Activated CD8-positive, alpha-beta memory T cell treated with anti-CD3 and anti-CD28 coated beads, Interleukin-2, amount 50 U/mL, for 24 hours (primary cell): ENCODE measurements at regions not wholly inside any gene's neighbourhood (a gene's known extent, or its start where the extent isn't known, plus 50 kb on each side); places are given as distances from the start of the nearest gene placed in this dataset.
A peak's percentile ranks its signal among the peaks of the same experiment; 100 is the strongest.

Source experiments
- DNase-seq: peaks from one replicate; pipeline ENCODE4 v3.0.0-alpha.2; 2020; ENCODE audit errors: extremely low read depth

- no peak for DNase-seq
Observed at GRCh38 chr2:43128559-43128955, 97.8 kb downstream of the ZFP36L2 start.

GRCh38 chr2:43127941-43128558, 98.4 kb downstream of the ZFP36L2 start:
- DNase-seq = no peak

GRCh38 chr2:43127208-43127940, 99.0 kb downstream of the ZFP36L2 start:
- DNase-seq = peak; percentile 82

GRCh38 chr2:43126817-43127207, 99.6 kb downstream of the ZFP36L2 start:
- no peak for DNase-seq

- no peak for DNase-seq
Observed at GRCh38 chr2:43125090-43125998, 101.1 kb downstream of the ZFP36L2 start.

GRCh38 chr2:43124687-43125057, 101.7 kb downstream of the ZFP36L2 start:
- no peak for DNase-seq

- no peak for DNase-seq
Observed at GRCh38 chr2:43123981-43124686, 102.3 kb downstream of the ZFP36L2 start.

GRCh38 chr2:43123486-43123885, 102.9 kb downstream of the ZFP36L2 start:
- no peak for DNase-seq

- DNase-seq = no peak
Observed at GRCh38 chr2:43123028-43123427, 103.4 kb downstream of the ZFP36L2 start.

- DNase-seq = no peak
Observed at GRCh38 chr2:43121580-43122314, 104.7 kb downstream of the ZFP36L2 start.

- DNase-seq = no peak
Observed at GRCh38 chr2:43119303-43119702, 107.1 kb downstream of the ZFP36L2 start.

- no peak for DNase-seq
Observed at GRCh38 chr2:43117521-43118143, 108.8 kb downstream of the ZFP36L2 start.

GRCh38 chr2:43116988-43117387, 109.4 kb downstream of the ZFP36L2 start:
- no peak for DNase-seq

- DNase-seq = no peak
Observed at GRCh38 chr2:43115881-43116280, 110.5 kb downstream of the ZFP36L2 start.

- DNase-seq = no peak
Observed at GRCh38 chr2:43114210-43114609, 112.2 kb downstream of the ZFP36L2 start.

GRCh38 chr2:43111788-43112554, 114.4 kb downstream of the ZFP36L2 start:
- no peak for DNase-seq

GRCh38 chr2:43110442-43110871, 115.9 kb downstream of the ZFP36L2 start:
- no peak for DNase-seq

- no peak for DNase-seq
Observed at GRCh38 chr2:43109261-43109743, 117.1 kb downstream of the ZFP36L2 start.

GRCh38 chr2:43107679-43108078, 118.7 kb downstream of the ZFP36L2 start:
- DNase-seq = no peak
